ENCODE measurements at regions not wholly inside any gene's neighbourhood (a gene's known extent, or its start where the extent isn't known, plus 50 kb on each side); places are given as distances from the start of the nearest gene placed in this dataset.

- no peak for TF ChIP-seq POLR2A (IDR thresholded peaks at IDR 0.05; ENCODE audit: low read depth, low read length)
- TF ChIP-seq POLR2AphosphoS5 (IDR thresholded peaks at IDR 0.05; ENCODE audit: low read depth, low read length): no peak
- TF ChIP-seq TAF1 (IDR thresholded peaks at IDR 0.05; ENCODE audit: borderline replicate concordance, low read depth, low read length): no peak
Measured at GRCh38 chr5:126028336-126028735, 394.9 kb upstream of the GRAMD2B start.

Measured in GM12892 (cell line).